Loucy (cell line): ENCODE measurements at regions not wholly inside any gene's neighbourhood (a gene's known extent, or its start where the extent isn't known, plus 50 kb on each side); places are given as distances from the start of the nearest gene placed in this dataset.

ENCODE experiments used
- H2AFZ ChIP-seq: fragments of 200-600 bp; sonication (generic); 2 replicates; pipeline ENCODE4 v1.6.0; 2016; ENCODE audit warnings: antibody characterized with exemption, mild to moderate bottlenecking, low read length, moderate library complexity
- H3F3A ChIP-seq: fragments of 200-600 bp; 2 replicates; pipeline ENCODE4 v1.6.0; 2016; ENCODE audit warnings: antibody characterized with exemption, low read depth, mild to moderate bottlenecking
- H3K27me3 ChIP-seq: fragments of 200-600 bp; sonication (generic); 2 replicates; pipeline ENCODE4 v1.6.1; 2014; ENCODE audit warnings: low read length, mild to moderate bottlenecking; ENCODE audit not compliant: insufficient read depth, poor library complexity, severe bottlenecking
- H3K36me3 ChIP-seq: fragments of 200-600 bp; sonication (generic); 2 replicates; pipeline ENCODE4 v1.6.1; 2016; ENCODE audit warnings: low read length; ENCODE audit not compliant: insufficient read depth
- H3K4me1 ChIP-seq: fragments of 200-600 bp; sonication (generic); 2 replicates; pipeline ENCODE4 v1.5.1; 2014; ENCODE audit warnings: low read length, mild to moderate bottlenecking; ENCODE audit not compliant: insufficient read depth, poor library complexity, severe bottlenecking
- H3K4me2 ChIP-seq: fragments of 200-600 bp; sonication (generic); 2 replicates; pipeline ENCODE4 v1.6.0; 2014; ENCODE audit warnings: antibody characterized with exemption, low read length, low read depth, mild to moderate bottlenecking; ENCODE audit not compliant: poor library complexity, severe bottlenecking
- H3K4me3 ChIP-seq: fragments of 200-600 bp; sonication (generic); 2 replicates; pipeline ENCODE4 v1.5.1; 2014; ENCODE audit warnings: low read length, mild to moderate bottlenecking, mixed read lengths; ENCODE audit not compliant: poor library complexity, severe bottlenecking
- H3K79me2 ChIP-seq: fragments of 200-600 bp; sonication (generic); 2 replicates; pipeline ENCODE4 v1.6.1; 2014; ENCODE audit warnings: low read length; ENCODE audit not compliant: insufficient read depth
- H3K9ac ChIP-seq: fragments of 200-600 bp; sonication (generic); 2 replicates; pipeline ENCODE4 v1.6.0; 2014; ENCODE audit warnings: mild to moderate bottlenecking, low read depth, low read length, moderate library complexity; ENCODE audit not compliant: poor library complexity, severe bottlenecking
- H3K9me2 ChIP-seq: fragments of 200-600 bp; sonication (generic); replicated peaks from 2 replicates; pipeline ENCODE4 v1.6.1; 2016; ENCODE audit warnings: low read depth, low read length, mixed read lengths
- H3K9me3 ChIP-seq: fragments of 200-600 bp; sonication (generic); 2 replicates; pipeline ENCODE4 v1.6.1; 2014; ENCODE audit warnings: mild to moderate bottlenecking, antibody characterized with exemption, low read length, low read depth; ENCODE audit not compliant: insufficient read depth
- H4K20me1 ChIP-seq: fragments of 200-600 bp; sonication (generic); 2 replicates; pipeline ENCODE4 v1.6.0; 2014; ENCODE audit warnings: antibody characterized with exemption, low read length, mild to moderate bottlenecking; ENCODE audit not compliant: insufficient read depth, poor library complexity, severe bottlenecking
- CTCF ChIP-seq: fragments of 200-600 bp; sonication (generic); conservative IDR thresholded peaks from 2 replicates; pipeline ENCODE4 v1.5.1; 2014; ENCODE audit warnings: mild to moderate bottlenecking, antibody characterized with exemption, low read length
- EZH2phosphoT487 ChIP-seq: fragments of 200-600 bp; IDR thresholded peaks from 2 replicates; pipeline ENCODE4 v1.6.1; 2018; ENCODE audit warnings: antibody characterized with exemption, mild to moderate bottlenecking, moderate library complexity, borderline replicate concordance

GRCh38 chr18:78396756-78397155 is 582.9 kb upstream of the SALL3 start:
- Histone ChIP-seq H3K27me3 (no peaks in the 10 kb centered on the region), H3K4me1 (no peaks in the 10 kb centered on the region), H4K20me1 (no peaks in the 10 kb centered on the region), H2AFZ (no peak overlapping the region), H3K9ac (no peak overlapping the region), H3K9me3 (peaks cover 6% of the 10 kb centered on the region; the same call in 1 of the 2 replicates), H3K4me2 (no peak overlapping the region), H3K36me3 (no peaks in the 10 kb centered on the region), H3K9me2 (no peaks in the 10 kb centered on the region), H3K79me2 (no peaks in the 10 kb centered on the region), H3F3A (no peaks in the 10 kb centered on the region), H3K4me3 (no peak overlapping the region)
- TF ChIP-seq EZH2phosphoT487 (no peak), CTCF (no peak)

GRCh38 chr18:78399992-78400503 is 579.6 kb upstream of the SALL3 start:
- peaks cover 6% of the 10 kb centered on the region; the same call in 1 of the 2 replicates for H3K9me3 ChIP-seq
- H3F3A ChIP-seq, result no peaks in the 10 kb centered on the region
- no peaks in the 10 kb centered on the region for H3K4me1 ChIP-seq
- H3K4me2 ChIP-seq, result no peak overlapping the region
- TF ChIP-seq CTCF (no peak), EZH2phosphoT487 (no peak)
- no peaks in the 10 kb centered on the region for H3K27me3 ChIP-seq
- no peaks in the 10 kb centered on the region for H4K20me1 ChIP-seq
- H3K9me2 ChIP-seq, result no peaks in the 10 kb centered on the region
- H2AFZ ChIP-seq, result no peak overlapping the region
- no peaks in the 10 kb centered on the region for H3K36me3 ChIP-seq
- no peaks in the 10 kb centered on the region for H3K79me2 ChIP-seq
- no peak overlapping the region for H3K9ac ChIP-seq
- H3K4me3 ChIP-seq, result no peak overlapping the region

- Histone ChIP-seq H3K27me3 (no peaks in the 10 kb centered on the region), H3K4me3 (no peak overlapping the region)
Observed at GRCh38 chr18:78402440-78402839, 577.2 kb upstream of the SALL3 start.

More at GRCh38 chr18:78402440-78402839, 577.2 kb upstream of the SALL3 start:
- TF ChIP-seq EZH2phosphoT487 (no peak), CTCF (no peak)
- no peaks in the 10 kb centered on the region for H3K36me3 ChIP-seq
- H2AFZ ChIP-seq, result no peak overlapping the region
- H3K9ac ChIP-seq, result no peak overlapping the region
- H3K4me2 ChIP-seq, result no peak overlapping the region
- no peaks in the 10 kb centered on the region for H3K79me2 ChIP-seq
- no peaks in the 10 kb centered on the region for H3K9me3 ChIP-seq
- no peaks in the 10 kb centered on the region for H3K9me2 ChIP-seq
- H3F3A ChIP-seq, result no peaks in the 10 kb centered on the region
- H3K4me1 ChIP-seq, result peaks cover 7% of the 10 kb centered on the region
- H4K20me1 ChIP-seq, result no peaks in the 10 kb centered on the region
